A673 (cell line): ENCODE measurements at regions not wholly inside any gene's neighbourhood (a gene's known extent, or its start where the extent isn't known, plus 50 kb on each side); places are given as distances from the start of the nearest gene placed in this dataset.

Experiments used
- BruUV-seq: library from RNA; stranded (reverse); fragments of 400-500 nt; replicated peaks from 2 replicates; lab custom pipeline; 2021; lab: Mats Ljungman, UMichigan
- CTCF ChIA-PET: fragments of 300-600 bp; sonication (Branson Sonifier 250); formaldehyde crosslinking; loops from one replicate; lab custom pipeline; 2022; ENCODE audit warnings: antibody characterized with exemption; lab: Charles Lee
- POLR2A ChIA-PET: fragments of 300-600 bp; sonication (Branson Sonifier 250); formaldehyde crosslinking; loops from one replicate; lab custom pipeline; 2022; ENCODE audit warnings: antibody characterized with exemption; ENCODE audit not compliant: low non-redundant PET; lab: Charles Lee
- DNase-seq: peaks from one replicate; pipeline ENCODE4 v3.0.0-alpha.2; 2015; ENCODE audit warnings: low spot score
- H3K27ac ChIP-seq: fragments of 200-600 bp; sonication (generic); 2 replicates; pipeline ENCODE4 v1.5.1; 2016; ENCODE audit warnings: mixed run types, low read depth, mild to moderate bottlenecking, mixed read lengths, antibody characterized with exemption, low read length; ENCODE audit not compliant: poor library complexity, severe bottlenecking
- H3K27me3 ChIP-seq: fragments of 200-600 bp; sonication (generic); replicated peaks from 2 replicates; pipeline ENCODE4 v1.6.1; 2017; ENCODE audit warnings: mixed run types, low read depth, mild to moderate bottlenecking, mixed read lengths, antibody characterized with exemption, low read length; ENCODE audit not compliant: insufficient read depth, poor library complexity
- H3K36me3 ChIP-seq: fragments of 200-600 bp; sonication (generic); 2 replicates; pipeline ENCODE4 v1.6.1; 2016; ENCODE audit warnings: mixed run types, mild to moderate bottlenecking, mixed read lengths, antibody characterized with exemption, low read length; ENCODE audit not compliant: insufficient read depth, poor library complexity, severe bottlenecking
- H3K4me1 ChIP-seq: fragments of 200-600 bp; sonication (generic); 2 replicates; pipeline ENCODE4 v1.6.1; 2017; ENCODE audit warnings: mixed run types, mild to moderate bottlenecking, mixed read lengths, antibody characterized with exemption, low read length; ENCODE audit not compliant: insufficient read depth, poor library complexity, severe bottlenecking
- H3K4me3 ChIP-seq: fragments of 200-600 bp; sonication (generic); 2 replicates; pipeline ENCODE4 v1.5.1; 2016; ENCODE audit warnings: low read depth, mixed run types, mild to moderate bottlenecking, mixed read lengths, low read length; ENCODE audit not compliant: poor library complexity, severe bottlenecking
- H3K9me3 ChIP-seq: fragments of 200-600 bp; sonication (generic); 2 replicates; pipeline ENCODE4 v1.6.1; 2016; ENCODE audit warnings: mixed run types, low read depth, mild to moderate bottlenecking, mixed read lengths, antibody characterized with exemption, low read length; ENCODE audit not compliant: poor library complexity, severe bottlenecking
- EZH2 ChIP-seq: fragments of 200-600 bp; sonication (generic); IDR thresholded peaks from 2 replicates; pipeline ENCODE4 v1.6.1; 2017; ENCODE audit warnings: borderline replicate concordance, low read depth, mild to moderate bottlenecking, mixed read lengths, antibody characterized with exemption, low read length; ENCODE audit not compliant: poor library complexity, severe bottlenecking
- intact Hi-C: fragments of 100-400 bp; cut with micrococcal nuclease; formaldehyde crosslinking; loops from one replicate; pipeline ENCODE4 v1.10.0; 2022; ENCODE audit not compliant: unreplicated experiment
- TF ChIP-seq, protein P1 (sequence below): fragments of 300-800, 200-600 bp; sonication (generic); conservative IDR thresholded peaks from 2 replicates; pipeline ENCODE4 v1.5.1; 2017; ENCODE audit warnings: low read depth, mild to moderate bottlenecking, antibody characterized with exemption, low read length, moderate library complexity, mixed read lengths

DNA sequence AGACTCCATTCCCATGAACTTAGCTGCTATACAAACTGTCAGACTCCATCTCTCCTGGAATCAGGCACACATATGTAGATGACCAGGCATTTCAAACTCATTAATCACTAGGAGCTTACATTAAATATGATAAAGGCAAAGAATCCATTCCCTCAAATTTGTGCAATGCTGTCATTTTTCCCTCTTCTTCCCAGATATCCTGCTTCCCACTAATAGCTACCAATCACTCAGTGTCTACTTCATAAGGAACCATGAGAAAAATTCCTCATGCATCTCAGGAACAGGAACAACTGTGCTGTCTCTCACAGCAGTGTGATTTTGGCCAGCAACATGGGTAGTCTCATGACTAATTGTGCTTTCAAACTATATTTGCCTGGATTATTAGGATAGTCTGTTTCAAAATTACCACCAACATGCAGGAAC lies 133.9 kb downstream of the DKK1 start:
- ChIA-PET POLR2A (no interaction called here), CTCF (no interaction called here)
- peaks cover 4% of the 10 kb centered on the region for H3K27me3 ChIP-seq
- TF ChIP-seq EZH2: no peak
- TF ChIP-seq, protein P1, sequence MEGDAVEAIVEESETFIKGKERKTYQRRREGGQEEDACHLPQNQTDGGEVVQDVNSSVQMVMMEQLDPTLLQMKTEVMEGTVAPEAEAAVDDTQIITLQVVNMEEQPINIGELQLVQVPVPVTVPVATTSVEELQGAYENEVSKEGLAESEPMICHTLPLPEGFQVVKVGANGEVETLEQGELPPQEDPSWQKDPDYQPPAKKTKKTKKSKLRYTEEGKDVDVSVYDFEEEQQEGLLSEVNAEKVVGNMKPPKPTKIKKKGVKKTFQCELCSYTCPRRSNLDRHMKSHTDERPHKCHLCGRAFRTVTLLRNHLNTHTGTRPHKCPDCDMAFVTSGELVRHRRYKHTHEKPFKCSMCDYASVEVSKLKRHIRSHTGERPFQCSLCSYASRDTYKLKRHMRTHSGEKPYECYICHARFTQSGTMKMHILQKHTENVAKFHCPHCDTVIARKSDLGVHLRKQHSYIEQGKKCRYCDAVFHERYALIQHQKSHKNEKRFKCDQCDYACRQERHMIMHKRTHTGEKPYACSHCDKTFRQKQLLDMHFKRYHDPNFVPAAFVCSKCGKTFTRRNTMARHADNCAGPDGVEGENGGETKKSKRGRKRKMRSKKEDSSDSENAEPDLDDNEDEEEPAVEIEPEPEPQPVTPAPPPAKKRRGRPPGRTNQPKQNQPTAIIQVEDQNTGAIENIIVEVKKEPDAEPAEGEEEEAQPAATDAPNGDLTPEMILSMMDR: no peak
- intact Hi-C loops: no loop called here
- no peaks in the 10 kb centered on the region for H3K36me3 ChIP-seq
- no TSS peak for BruUV-seq
- H3K9me3 ChIP-seq: no peaks in the 10 kb centered on the region
- no peak overlapping the region for H3K27ac ChIP-seq
- no peaks in the 10 kb centered on the region for H3K4me1 ChIP-seq
- no peak for DNase-seq
- no peak overlapping the region for H3K4me3 ChIP-seq

DNA sequence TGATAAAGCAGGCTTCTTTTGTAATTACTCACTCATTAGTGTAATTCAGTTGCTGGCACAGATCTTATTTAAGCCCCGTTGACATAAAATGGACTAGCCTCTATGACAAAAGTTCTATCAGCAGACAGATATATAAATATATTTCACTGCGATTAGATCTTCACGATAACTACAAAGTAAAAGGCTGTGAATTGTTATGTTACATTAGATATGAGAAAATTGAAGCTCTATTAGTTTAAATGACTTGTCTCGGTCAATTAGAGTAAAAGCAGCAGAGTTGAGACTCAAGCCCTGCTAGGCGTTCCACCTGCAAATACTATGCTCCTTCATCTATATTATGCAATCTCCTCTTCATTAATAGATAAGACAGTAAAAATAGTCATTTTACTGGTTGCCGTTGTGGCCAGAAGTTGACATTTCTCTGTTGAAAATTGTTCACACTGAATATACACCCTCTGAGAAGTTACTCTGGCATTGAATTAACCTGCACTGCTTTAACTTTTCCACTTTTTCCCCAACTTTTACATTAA lies 136.7 kb downstream of the DKK1 start:
- H3K4me3 ChIP-seq: no peak overlapping the region
- no peaks in the 10 kb centered on the region for H3K9me3 ChIP-seq
- intact Hi-C loops: no loop called here
- no peak overlapping the region for H3K27ac ChIP-seq
- no TSS peak for BruUV-seq
- H3K27me3 ChIP-seq: peaks cover 13% of the 10 kb centered on the region
- no peaks in the 10 kb centered on the region for H3K4me1 ChIP-seq
- TF ChIP-seq, protein P1: no peak
- no peak for TF ChIP-seq EZH2
- no peak for DNase-seq
- no peaks in the 10 kb centered on the region for H3K36me3 ChIP-seq
- ChIA-PET CTCF (no interaction called here), POLR2A (no interaction called here)

DNA sequence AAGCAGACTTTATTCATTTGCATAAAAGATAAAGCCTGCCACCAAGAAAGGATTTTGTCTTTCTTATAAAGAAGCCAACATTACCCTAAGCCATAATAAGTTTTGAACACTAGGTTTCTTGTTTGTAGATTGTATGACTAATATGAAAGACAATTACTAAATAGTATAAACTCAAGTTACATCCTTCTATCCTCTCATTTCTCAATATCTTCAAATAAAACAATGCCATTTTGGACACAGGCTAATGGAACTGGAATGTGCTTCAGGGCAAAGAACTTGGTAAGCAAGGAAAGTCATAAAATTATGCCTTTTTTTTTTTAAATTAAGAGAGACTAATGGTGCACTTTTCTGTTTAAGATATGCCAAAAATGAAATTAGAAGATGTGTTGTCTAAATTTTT lies 137.7 kb downstream of the DKK1 start:
- ChIA-PET CTCF (no interaction called here), POLR2A (no interaction called here)
- no TSS peak for BruUV-seq
- Histone ChIP-seq H3K4me1 (no peaks in the 10 kb centered on the region), H3K27me3 (peaks cover 13% of the 10 kb centered on the region), H3K9me3 (no peaks in the 10 kb centered on the region), H3K36me3 (no peaks in the 10 kb centered on the region), H3K27ac (no peak overlapping the region), H3K4me3 (no peak overlapping the region)
- DNase-seq: no peak
- intact Hi-C loops: no loop called here
- TF ChIP-seq EZH2: no peak
